DND-41 (cell line): ENCODE measurements at regions not wholly inside any gene's neighbourhood (a gene's known extent, or its start where the extent isn't known, plus 50 kb on each side); places are given as distances from the start of the nearest gene placed in this dataset.

Source experiments
- ATAC-seq: fragments of 200-7000 bp; cut with Tn5 transposase; 3 replicates; pipeline ENCODE4 v1.9.1; 2021; ENCODE audit warnings: low read depth; ENCODE audit not compliant: insufficient read depth
- DNase-seq: peaks from one replicate; pipeline ENCODE4 v3.0.0-alpha.2; 2020
- H2AFZ ChIP-seq: 2 replicates; pipeline ENCODE4 v1.6.0; 2012; ENCODE audit warnings: low read depth, low read length
- H3K27ac ChIP-seq: 2 replicates; pipeline ENCODE4 v1.5.1; 2012; ENCODE audit warnings: low read length, inconsistent platforms
- H3K27me3 ChIP-seq: fragments of 200-600 bp; sonication (generic); 2 replicates; pipeline ENCODE4 v1.6.0; 2012; ENCODE audit warnings: low read length, mild to moderate bottlenecking, inconsistent platforms; ENCODE audit not compliant: insufficient read depth, poor library complexity
- H3K36me3 ChIP-seq: 2 replicates; pipeline ENCODE4 v1.5.1; 2012; ENCODE audit warnings: low read length, inconsistent platforms; ENCODE audit not compliant: insufficient read depth
- H3K4me1 ChIP-seq: 2 replicates; pipeline ENCODE4 v1.5.1; 2012; ENCODE audit warnings: mild to moderate bottlenecking, low read length; ENCODE audit not compliant: insufficient read depth
- H3K4me2 ChIP-seq: 2 replicates; pipeline ENCODE4 v1.6.0; 2012; ENCODE audit warnings: mild to moderate bottlenecking, moderate library complexity, low read length, inconsistent platforms; ENCODE audit not compliant: insufficient read depth
- H3K4me3 ChIP-seq, 2 experiments: fragments of 200-600 bp in 1 of 2; shearing (Covaris generic) in 1 of 2; 2 replicates each; pipeline ENCODE4 v1.5.1; 2012 to 2016; ENCODE audit warnings: inconsistent platforms in 2 of 2, low read length in 2 of 2, mild to moderate bottlenecking in 2 of 2, low read depth in 1 of 2, moderate library complexity in 1 of 2
- H3K79me2 ChIP-seq: 2 replicates; pipeline ENCODE4 v1.6.0; 2012; ENCODE audit warnings: low read length, inconsistent platforms; ENCODE audit not compliant: insufficient read depth
- H3K9ac ChIP-seq: 2 replicates; pipeline ENCODE4 v1.6.0; 2012; ENCODE audit warnings: low read depth, mild to moderate bottlenecking, inconsistent platforms, low read length, moderate library complexity
- H3K9me3 ChIP-seq: 2 replicates; pipeline ENCODE4 v1.5.1; 2012; ENCODE audit warnings: low read length, moderate library complexity, mild to moderate bottlenecking, inconsistent platforms; ENCODE audit not compliant: insufficient read depth, severe bottlenecking
- H4K20me1 ChIP-seq: 2 replicates; pipeline ENCODE4 v1.6.0; 2012; ENCODE audit warnings: low read length; ENCODE audit not compliant: insufficient read depth
- EZH2 ChIP-seq: IDR thresholded peaks from 3 replicates; pipeline ENCODE4 v1.6.1; 2012; ENCODE audit warnings: borderline replicate concordance, low read depth, mild to moderate bottlenecking, moderate library complexity, low read length, inconsistent platforms; ENCODE audit not compliant: severe bottlenecking
- TF ChIP-seq, protein P1 (sequence below): IDR thresholded peaks from 2 replicates; pipeline ENCODE4 v1.5.1; 2012; ENCODE audit warnings: borderline replicate concordance, low read length, moderate library complexity, mild to moderate bottlenecking; ENCODE audit not compliant: poor library complexity, severe bottlenecking; ENCODE audit errors: extremely low read depth

- no peak for TF ChIP-seq EZH2
- TF ChIP-seq, protein P1, sequence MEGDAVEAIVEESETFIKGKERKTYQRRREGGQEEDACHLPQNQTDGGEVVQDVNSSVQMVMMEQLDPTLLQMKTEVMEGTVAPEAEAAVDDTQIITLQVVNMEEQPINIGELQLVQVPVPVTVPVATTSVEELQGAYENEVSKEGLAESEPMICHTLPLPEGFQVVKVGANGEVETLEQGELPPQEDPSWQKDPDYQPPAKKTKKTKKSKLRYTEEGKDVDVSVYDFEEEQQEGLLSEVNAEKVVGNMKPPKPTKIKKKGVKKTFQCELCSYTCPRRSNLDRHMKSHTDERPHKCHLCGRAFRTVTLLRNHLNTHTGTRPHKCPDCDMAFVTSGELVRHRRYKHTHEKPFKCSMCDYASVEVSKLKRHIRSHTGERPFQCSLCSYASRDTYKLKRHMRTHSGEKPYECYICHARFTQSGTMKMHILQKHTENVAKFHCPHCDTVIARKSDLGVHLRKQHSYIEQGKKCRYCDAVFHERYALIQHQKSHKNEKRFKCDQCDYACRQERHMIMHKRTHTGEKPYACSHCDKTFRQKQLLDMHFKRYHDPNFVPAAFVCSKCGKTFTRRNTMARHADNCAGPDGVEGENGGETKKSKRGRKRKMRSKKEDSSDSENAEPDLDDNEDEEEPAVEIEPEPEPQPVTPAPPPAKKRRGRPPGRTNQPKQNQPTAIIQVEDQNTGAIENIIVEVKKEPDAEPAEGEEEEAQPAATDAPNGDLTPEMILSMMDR, result no peak
- Histone ChIP-seq H4K20me1 (no peaks in the 10 kb centered on the region), H3K4me2 (no peak overlapping the region), H3K36me3 (no peaks in the 10 kb centered on the region), H3K9me3 (no peaks in the 10 kb centered on the region), H2AFZ (no peak overlapping the region), H3K4me3 (no peak overlapping the region), H3K27ac (no peak overlapping the region), H3K27me3 (no peaks in the 10 kb centered on the region), H3K79me2 (no peaks in the 10 kb centered on the region), H3K4me1 (no peaks in the 10 kb centered on the region), H3K9ac (no peak overlapping the region)
- ATAC-seq (no peak), DNase-seq (no peak)
Measured at GRCh38 chr4:128462103-128462783, 174.6 kb upstream of the PGRMC2 start.

- Histone ChIP-seq H3K4me1 (no peaks in the 10 kb centered on the region), H3K27me3 (no peaks in the 10 kb centered on the region), H4K20me1 (no peaks in the 10 kb centered on the region), H3K27ac (no peak overlapping the region), H3K36me3 (no peaks in the 10 kb centered on the region), H2AFZ (no peak overlapping the region), H3K9ac (no peak overlapping the region), H3K4me3 (no peak overlapping the region), H3K4me2 (no peak overlapping the region), H3K79me2 (no peaks in the 10 kb centered on the region), H3K9me3 (no peaks in the 10 kb centered on the region)
- no peak for DNase-seq
- ATAC-seq, result no peak
- no peak for TF ChIP-seq EZH2
Measured at GRCh38 chr4:128461291-128462102, 173.9 kb upstream of the PGRMC2 start.

DNA sequence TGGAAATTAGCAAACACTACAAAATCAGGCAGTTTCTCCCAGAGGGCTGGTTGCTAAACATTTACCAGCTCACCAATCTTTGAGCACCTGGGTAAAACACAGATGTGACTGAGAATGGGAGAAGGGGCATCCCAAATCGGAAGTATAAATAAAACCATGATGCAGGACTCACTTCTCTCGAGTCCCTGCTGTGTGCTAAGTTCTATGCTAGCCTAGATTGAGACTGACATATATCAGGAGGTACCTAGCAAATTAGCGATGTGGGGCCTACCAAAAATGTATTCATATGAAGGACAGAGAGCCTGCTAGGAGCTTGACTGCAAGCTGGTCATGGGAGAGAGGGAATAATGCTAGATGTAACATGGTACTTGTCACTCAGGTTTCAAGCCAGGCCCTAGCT, 171.9 kb upstream of the PGRMC2 start:
- no peak for TF ChIP-seq EZH2
- TF ChIP-seq, protein P1, result no peak
- no peak for ATAC-seq
- H3K4me2 ChIP-seq, result no peak overlapping the region

GRCh38 chr4:128458816-128459215, 171.2 kb upstream of the PGRMC2 start:
- no peak overlapping the region for H3K27ac ChIP-seq
- DNase-seq (no peak), ATAC-seq (no peak)

More for the DNA sequence above, 171.9 kb upstream of the PGRMC2 start:
- Histone ChIP-seq H3K36me3 (no peaks in the 10 kb centered on the region), H3K79me2 (no peaks in the 10 kb centered on the region), H3K4me3 (no peak overlapping the region), H3K27ac (no peak overlapping the region), H3K9me3 (no peaks in the 10 kb centered on the region), H4K20me1 (no peaks in the 10 kb centered on the region), H3K9ac (no peak overlapping the region), H3K27me3 (no peaks in the 10 kb centered on the region), H2AFZ (no peak overlapping the region), H3K4me1 (no peaks in the 10 kb centered on the region)
- no peak for DNase-seq

More at GRCh38 chr4:128458816-128459215, 171.2 kb upstream of the PGRMC2 start:
- Histone ChIP-seq H3K27me3 (no peaks in the 10 kb centered on the region), H3K4me2 (no peak overlapping the region), H3K36me3 (no peaks in the 10 kb centered on the region), H3K4me1 (no peaks in the 10 kb centered on the region), H3K9me3 (no peaks in the 10 kb centered on the region), H3K4me3 (no peak overlapping the region), H4K20me1 (no peaks in the 10 kb centered on the region), H3K79me2 (no peaks in the 10 kb centered on the region), H2AFZ (no peak overlapping the region), H3K9ac (no peak overlapping the region)
- TF ChIP-seq EZH2, result no peak
- TF ChIP-seq, protein P1, result no peak
